Neural cell (in vitro differentiated cells): ENCODE measurements at regions not wholly inside any gene's neighbourhood (a gene's known extent, or its start where the extent isn't known, plus 50 kb on each side); places are given as distances from the start of the nearest gene placed in this dataset.

ENCODE experiments used
- H2AFZ ChIP-seq: fragments of 200-600, 300-800 bp; sonication (generic), shearing (Covaris generic); 2 replicates; pipeline ENCODE4 v1.6.0; 2014; ENCODE audit warnings: low read depth, mild to moderate bottlenecking, antibody characterized with exemption, low read length, moderate library complexity
- H3F3A ChIP-seq: fragments of 200-600 bp; shearing (Covaris generic); 2 replicates; pipeline ENCODE4 v1.6.1; 2016; ENCODE audit warnings: mild to moderate bottlenecking, moderate library complexity, mixed read lengths, antibody characterized with exemption, low read length; ENCODE audit not compliant: insufficient read depth, poor library complexity, severe bottlenecking
- H3K27ac ChIP-seq: fragments of 200-600, 300-800 bp; sonication (generic), shearing (Covaris generic); 2 replicates; pipeline ENCODE4 v1.5.1; 2014; ENCODE audit warnings: mild to moderate bottlenecking, low read length, moderate library complexity
- H3K27me3 ChIP-seq: fragments of 300-800, 200-600 bp; sonication (generic), shearing (Covaris generic); 2 replicates; pipeline ENCODE4 v1.6.0; 2014; ENCODE audit warnings: mild to moderate bottlenecking, low read depth, low read length, moderate library complexity; ENCODE audit not compliant: insufficient read depth
- H3K36me3 ChIP-seq: fragments of 300-800, 200-600 bp; sonication (generic), shearing (Covaris generic); 2 replicates; pipeline ENCODE4 v1.5.1; 2014; ENCODE audit warnings: mild to moderate bottlenecking, antibody characterized with exemption, low read length, moderate library complexity; ENCODE audit not compliant: insufficient read depth
- H3K4me2 ChIP-seq: fragments of 300-800, 200-600 bp; sonication (generic), shearing (Covaris generic); 2 replicates; pipeline ENCODE4 v1.6.0; 2014; ENCODE audit warnings: mild to moderate bottlenecking, low read length
- H3K4me3 ChIP-seq: fragments of 300-800, 200-600 bp; sonication (generic), shearing (Covaris generic); 2 replicates; pipeline ENCODE4 v1.5.1; 2014; ENCODE audit warnings: mild to moderate bottlenecking, low read length, moderate library complexity
- H3K79me2 ChIP-seq: fragments of 200-600 bp; shearing (Covaris generic); replicated peaks from 2 replicates; pipeline ENCODE4 v1.6.0; 2014; ENCODE audit warnings: mild to moderate bottlenecking, low read length, moderate library complexity; ENCODE audit not compliant: insufficient read depth
- H3K9ac ChIP-seq: fragments of 300-800, 200-600 bp; sonication (generic), shearing (Covaris generic); 2 replicates; pipeline ENCODE4 v1.6.1; 2016; ENCODE audit warnings: mild to moderate bottlenecking, low read length, mixed read lengths
- H3K9me2 ChIP-seq: fragments of 200-600 bp; shearing (Covaris generic); 2 replicates; pipeline ENCODE4 v1.6.1; 2016; ENCODE audit warnings: mild to moderate bottlenecking, low read length, mixed read lengths; ENCODE audit not compliant: insufficient read depth
- H3K9me3 ChIP-seq: fragments of 200-600, 300-800 bp; sonication (generic), shearing (Covaris generic); 2 replicates; pipeline ENCODE4 v1.6.1; 2016; ENCODE audit warnings: mild to moderate bottlenecking, mixed run types, low read length, moderate library complexity, mixed read lengths
- H4K20me1 ChIP-seq: fragments of 200-600 bp; shearing (Covaris generic); 2 replicates; pipeline ENCODE4 v1.6.1; 2016; ENCODE audit warnings: mild to moderate bottlenecking, mixed run types; ENCODE audit not compliant: insufficient read depth
- CTCF ChIP-seq: fragments of 450-650 bp; IDR thresholded peaks from 2 replicates; pipeline ENCODE4 v1.5.1; 2014; ENCODE audit warnings: antibody characterized with exemption, mild to moderate bottlenecking, moderate library complexity; ENCODE audit not compliant: poor library complexity, severe bottlenecking
- EP300 ChIP-seq: fragments of 450-650 bp; conservative IDR thresholded peaks from 2 replicates; pipeline ENCODE4 v1.6.1; 2014; ENCODE audit warnings: antibody characterized with exemption, mild to moderate bottlenecking, moderate library complexity; ENCODE audit not compliant: poor library complexity, severe bottlenecking
- EZH2 ChIP-seq: fragments of 200-600, 300-800 bp; shearing (Covaris generic), sonication (generic); IDR thresholded peaks from 2 replicates; pipeline ENCODE4 v1.6.1; 2014; ENCODE audit warnings: antibody characterized with exemption, low read length, borderline replicate concordance, mild to moderate bottlenecking; ENCODE audit not compliant: insufficient read depth, poor library complexity, severe bottlenecking
- MXI1 ChIP-seq: fragments of 450-650 bp; conservative IDR thresholded peaks from 2 replicates; pipeline ENCODE4 v1.6.1; 2014; ENCODE audit warnings: antibody characterized with exemption, mild to moderate bottlenecking; ENCODE audit not compliant: poor library complexity, severe bottlenecking
- POLR2AphosphoS5 ChIP-seq: IDR thresholded peaks from 2 replicates; pipeline ENCODE4 v1.6.1; 2012
- RAD21 ChIP-seq: fragments of 450-650 bp; conservative IDR thresholded peaks from 2 replicates; pipeline ENCODE4 v1.6.1; 2014; ENCODE audit warnings: antibody characterized with exemption, mild to moderate bottlenecking, moderate library complexity
- REST ChIP-seq: IDR thresholded peaks from 2 replicates; pipeline ENCODE4 v1.6.1; 2012; ENCODE audit warnings: borderline replicate concordance
- SMC3 ChIP-seq: fragments of 450-650 bp; conservative IDR thresholded peaks from 2 replicates; pipeline ENCODE4 v1.6.1; 2014; ENCODE audit warnings: antibody characterized with exemption, mild to moderate bottlenecking, moderate library complexity; ENCODE audit not compliant: poor library complexity
- TAF1 ChIP-seq: IDR thresholded peaks from 2 replicates; pipeline ENCODE4 v1.6.1; 2012; ENCODE audit warnings: low read depth

- Histone ChIP-seq H3K9me3 (no peaks in the 10 kb centered on the region), H4K20me1 (no peaks in the 10 kb centered on the region), H3K4me2 (no peak overlapping the region), H2AFZ (no peak overlapping the region), H3K36me3 (no peaks in the 10 kb centered on the region), H3K9me2 (no peaks in the 10 kb centered on the region), H3K27me3 (no peaks in the 10 kb centered on the region), H3K27ac (no peak overlapping the region), H3F3A (no peaks in the 10 kb centered on the region), H3K4me3 (no peak overlapping the region), H3K79me2 (no peaks in the 10 kb centered on the region), H3K9ac (no peak overlapping the region)
- TF ChIP-seq TAF1 (no peak), RAD21 (no peak), CTCF (no peak), POLR2AphosphoS5 (no peak), REST (no peak), MXI1 (no peak)
These were observed 187.5 kb upstream of the C21orf91 start for GRCh38 chr21:18006691-18007090.

- no peak overlapping the region for H3K4me3 ChIP-seq
- no peak overlapping the region for H3K27ac ChIP-seq
- no peaks in the 10 kb centered on the region for H3F3A ChIP-seq
- H3K79me2 ChIP-seq = no peaks in the 10 kb centered on the region
- TF ChIP-seq MXI1 = no peak
- no peak for TF ChIP-seq EP300
- TF ChIP-seq REST = no peak
- no peak for TF ChIP-seq CTCF
- no peak for TF ChIP-seq POLR2AphosphoS5
- no peak for TF ChIP-seq SMC3
- no peak for TF ChIP-seq RAD21
- no peak for TF ChIP-seq TAF1
- TF ChIP-seq EZH2 = no peak
- no peak overlapping the region for H3K9ac ChIP-seq
- no peak overlapping the region for H3K4me2 ChIP-seq
- no peaks in the 10 kb centered on the region for H3K36me3 ChIP-seq
- H4K20me1 ChIP-seq = no peaks in the 10 kb centered on the region
- H3K9me2 ChIP-seq = no peaks in the 10 kb centered on the region
- H3K9me3 ChIP-seq = no peaks in the 10 kb centered on the region
- no peak overlapping the region for H2AFZ ChIP-seq
- H3K27me3 ChIP-seq = no peaks in the 10 kb centered on the region
These were observed 183.2 kb upstream of the C21orf91 start for GRCh38 chr21:18002393-18002792.
